Ascending aorta (tissue), 2 donors: ENCODE measurements at regions not wholly inside any gene's neighbourhood (a gene's known extent, or its start where the extent isn't known, plus 50 kb on each side); places are given as distances from the start of the nearest gene placed in this dataset.

Experiments
- DNase-seq, 2 donors: peaks; one replicate each; pipeline ENCODE4 v3.0.0-alpha.2; 2019; ENCODE audit warnings: low spot score in 2 of 2
- H3K27ac ChIP-seq, 2 donors: fragments of 200-600 bp; sonication (generic); one replicate each; pipeline ENCODE4 v1.5.1; 2016 to 2017; ENCODE audit warnings: mild to moderate bottlenecking in 1 of 2
- H3K27me3 ChIP-seq: fragments of 200-600 bp; sonication (generic); one replicate; pipeline ENCODE4 v1.5.1; 2017
- H3K36me3 ChIP-seq, 2 donors: fragments of 200-600 bp; sonication (generic); one replicate each; pipeline ENCODE4 v1.5.1; 2016
- H3K4me1 ChIP-seq, 2 donors: fragments of 200-600 bp; sonication (generic); one replicate each; pipeline ENCODE4 v1.5.1; 2016 to 2017; ENCODE audit warnings: mild to moderate bottlenecking in 1 of 2
- H3K4me3 ChIP-seq, 2 donors: fragments of 200-600 bp; sonication (generic); one replicate each; pipeline ENCODE4 v1.5.1; 2016 to 2017; ENCODE audit warnings: mild to moderate bottlenecking in 1 of 2
- H3K9me3 ChIP-seq, 2 donors: fragments of 200-600 bp; sonication (generic); one replicate each; pipeline ENCODE4 v1.5.1; 2016
- CTCF ChIP-seq, 3 experiments: fragments of 200-600 bp in 2 of 3; fragments of 450-650 bp in 1 of 3; sonication (generic) in 2 of 3; IDR thresholded peaks; one replicate each; pipeline ENCODE4 v1.5.1; 2016 to 2019; ENCODE audit warnings: antibody characterized with exemption in 3 of 3, mild to moderate bottlenecking in 1 of 3, moderate library complexity in 1 of 3
- intact Hi-C: fragments of 100-400 bp; cut with DNase I; formaldehyde crosslinking; loops from one replicate; pipeline ENCODE4 v1.15.1; 2023

GRCh38 chr2:40037303-40037702 lies 258.2 kb upstream of the THUMPD2 start:
- Histone ChIP-seq H3K4me3 (no peak overlapping the region), H3K27ac (no peak overlapping the region), H3K4me1 (no peaks in the 10 kb centered on the region), H3K27me3 (no peaks in the 10 kb centered on the region), H3K36me3 (no peaks in the 10 kb centered on the region), H3K9me3 (no peaks in the 10 kb centered on the region)
- intact Hi-C loops: no loop called here
- no peak for TF ChIP-seq CTCF (IDR thresholded peaks at IDR 0.05)
- no peak for DNase-seq

- Histone ChIP-seq H3K27me3 (no peaks in the 10 kb centered on the region), H3K36me3 (no peaks in the 10 kb centered on the region), H3K4me3 (no peak overlapping the region), H3K4me1 (no peaks in the 10 kb centered on the region), H3K9me3 (no peaks in the 10 kb centered on the region), H3K27ac (no peak overlapping the region)
- TF ChIP-seq CTCF (IDR thresholded peaks at IDR 0.05): no peak
- DNase-seq: no peak
- intact Hi-C loops: no loop called here
Measured at GRCh38 chr2:40036241-40036640, 257.2 kb upstream of the THUMPD2 start.

- Histone ChIP-seq H3K36me3 (no peaks in the 10 kb centered on the region), H3K27me3 (no peaks in the 10 kb centered on the region), H3K9me3 (no peaks in the 10 kb centered on the region), H3K4me3 (no peak overlapping the region), H3K27ac (no peak overlapping the region), H3K4me1 (no peaks in the 10 kb centered on the region)
- intact Hi-C loops: no loop called here
- no peak for DNase-seq
- no peak for TF ChIP-seq CTCF (IDR thresholded peaks at IDR 0.05)
Measured at GRCh38 chr2:40034801-40035200, 255.7 kb upstream of the THUMPD2 start.

- H3K36me3 ChIP-seq: no peaks in the 10 kb centered on the region
- H3K27ac ChIP-seq: no peak overlapping the region
- no peak for TF ChIP-seq CTCF (IDR thresholded peaks at IDR 0.05)
- no peaks in the 10 kb centered on the region for H3K4me1 ChIP-seq
- DNase-seq: no peak
- H3K9me3 ChIP-seq: no peaks in the 10 kb centered on the region
- H3K4me3 ChIP-seq: no peak overlapping the region
- intact Hi-C loops: no loop called here
- no peaks in the 10 kb centered on the region for H3K27me3 ChIP-seq
Measured at GRCh38 chr2:40034198-40034597, 255.1 kb upstream of the THUMPD2 start.

GRCh38 chr2:40033781-40034180 lies 254.7 kb upstream of the THUMPD2 start:
- Histone ChIP-seq H3K27me3 (no peaks in the 10 kb centered on the region), H3K4me1 (no peaks in the 10 kb centered on the region), H3K36me3 (no peaks in the 10 kb centered on the region), H3K27ac (no peak overlapping the region), H3K4me3 (no peak overlapping the region), H3K9me3 (no peaks in the 10 kb centered on the region)
- no peak for TF ChIP-seq CTCF (IDR thresholded peaks at IDR 0.05)
- intact Hi-C loops: no loop called here
- no peak for DNase-seq

- DNase-seq: no peak
Measured at GRCh38 chr2:40032650-40033319, 253.7 kb upstream of the THUMPD2 start.

More at GRCh38 chr2:40032650-40033319, 253.7 kb upstream of the THUMPD2 start:
- no peak for TF ChIP-seq CTCF (IDR thresholded peaks at IDR 0.05)
- intact Hi-C loops: no loop called here
- H3K36me3 ChIP-seq: no peaks in the 10 kb centered on the region
- no peaks in the 10 kb centered on the region for H3K27me3 ChIP-seq
- no peak overlapping the region for H3K4me3 ChIP-seq
- H3K27ac ChIP-seq: no peak overlapping the region
- no peaks in the 10 kb centered on the region for H3K9me3 ChIP-seq
- H3K4me1 ChIP-seq: no peaks in the 10 kb centered on the region
